ENCODE measurements at regions not wholly inside any gene's neighbourhood (a gene's known extent, or its start where the extent isn't known, plus 50 kb on each side); places are given as distances from the start of the nearest gene placed in this dataset.
"Not testable (repeated sequence)": the region's sequence is repeated elsewhere in the genome, so short reads cannot be mapped to it uniquely, and the experiment has no call there.

DNA sequence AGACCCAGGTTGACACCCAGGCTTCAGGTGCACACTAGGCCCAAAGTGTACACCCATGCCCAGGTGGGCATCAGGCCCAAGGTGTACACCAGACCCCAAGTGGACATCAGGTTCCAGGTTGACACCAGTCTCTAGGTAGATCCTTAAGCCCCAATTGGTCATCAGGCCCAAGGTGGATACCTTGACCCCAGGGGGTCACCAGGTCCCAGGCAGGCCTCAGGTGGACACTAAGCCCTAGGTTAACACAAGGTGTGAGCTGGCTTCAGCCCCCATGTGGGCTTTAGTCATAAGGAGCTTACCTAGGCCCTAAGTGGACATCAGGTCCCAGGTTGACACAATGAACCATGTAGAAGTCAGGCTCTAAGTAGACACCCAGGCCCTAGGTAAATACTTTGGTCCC, 200.1 kb downstream of the POTEG start:
- H3K9ac ChIP-seq (ENCODE audit: low read length in 3 of 3); H3K27me3 ChIP-seq (ENCODE audit: control insufficient read depth, insufficient read depth, low read length); H3K36me3 ChIP-seq (ENCODE audit: control insufficient read depth in 2 of 3, insufficient read depth in 3 of 3, low read length in 3 of 3); FAIRE-seq; H3K4me3 ChIP-seq (ENCODE audit: low read length in 3 of 3); H3K9me3 ChIP-seq (ENCODE audit: control insufficient read depth in 2 of 3, insufficient read depth in 1 of 3, low read length in 3 of 3); H3K4me1 ChIP-seq (ENCODE audit: control insufficient read depth in 2 of 3, insufficient read depth in 2 of 3, low read depth in 1 of 3, low read length in 3 of 3); intact Hi-C loops (cut with DNase I); H3K27ac ChIP-seq (ENCODE audit: low read depth in 2 of 2, low read length in 2 of 2); DNase-seq: not testable (repeated sequence)

DNA sequence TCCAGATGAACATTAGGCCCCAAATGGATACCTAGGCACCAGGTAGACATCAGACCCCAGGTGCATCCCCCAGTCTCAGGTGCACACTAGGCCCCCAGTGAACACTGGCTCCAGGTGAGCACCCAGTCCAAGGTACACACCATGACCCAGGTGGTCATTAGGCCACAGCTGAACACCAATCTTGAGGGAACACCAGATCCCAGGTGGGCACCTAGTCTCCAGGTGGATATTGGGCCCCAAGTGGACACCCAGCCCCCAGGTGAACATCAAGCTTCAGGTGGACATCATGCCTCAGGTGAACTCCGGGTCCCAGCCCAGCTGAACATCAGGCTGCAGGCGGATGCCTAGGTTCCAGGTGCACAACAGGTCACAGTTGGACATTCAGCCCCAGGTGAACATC, 196.5 kb downstream of the POTEG start:
- H3K4me3 ChIP-seq (ENCODE audit: low read length in 3 of 3); FAIRE-seq; intact Hi-C loops (cut with DNase I): not testable (repeated sequence)

DNA sequence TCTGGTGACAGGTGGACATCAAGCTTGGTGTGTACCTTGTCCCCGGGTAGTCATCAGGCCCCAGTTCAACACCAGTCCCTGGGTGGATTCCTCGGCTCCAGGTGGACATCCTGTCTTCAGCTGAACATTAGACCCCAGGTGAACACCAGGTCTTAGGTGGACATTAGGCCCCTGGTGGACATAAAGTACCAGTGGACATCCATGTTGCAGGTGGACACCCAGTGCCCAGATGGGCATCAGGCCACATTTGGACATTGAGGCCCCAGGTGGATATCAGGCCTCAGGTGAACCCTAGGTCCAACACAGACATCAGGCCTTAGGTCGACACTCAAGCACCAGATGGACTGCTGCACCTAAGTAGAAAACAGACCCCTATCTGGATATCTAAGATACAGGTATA, 195.6 kb downstream of the POTEG start:
- H3K27ac ChIP-seq (ENCODE audit: low read depth in 2 of 2, low read length in 2 of 2); H3K4me1 ChIP-seq (ENCODE audit: control insufficient read depth in 2 of 3, insufficient read depth in 2 of 3, low read depth in 1 of 3, low read length in 3 of 3); H3K9ac ChIP-seq (ENCODE audit: low read length in 3 of 3); H3K4me3 ChIP-seq (ENCODE audit: low read length in 3 of 3); H3K36me3 ChIP-seq (ENCODE audit: control insufficient read depth in 2 of 3, insufficient read depth in 3 of 3, low read length in 3 of 3); H3K9me3 ChIP-seq (ENCODE audit: control insufficient read depth in 2 of 3, insufficient read depth in 1 of 3, low read length in 3 of 3); FAIRE-seq; intact Hi-C loops (cut with DNase I); DNase-seq; H3K27me3 ChIP-seq (ENCODE audit: control insufficient read depth, insufficient read depth, low read length): not testable (repeated sequence)

More for the DNA sequence above, 196.5 kb downstream of the POTEG start:
- not testable (repeated sequence) for H3K9me3 ChIP-seq (ENCODE audit: control insufficient read depth in 2 of 3, insufficient read depth in 1 of 3, low read length in 3 of 3); H3K36me3 ChIP-seq (ENCODE audit: control insufficient read depth in 2 of 3, insufficient read depth in 3 of 3, low read length in 3 of 3); H3K9ac ChIP-seq (ENCODE audit: low read length in 3 of 3); H3K4me1 ChIP-seq (ENCODE audit: control insufficient read depth in 2 of 3, insufficient read depth in 2 of 3, low read depth in 1 of 3, low read length in 3 of 3); H3K27me3 ChIP-seq (ENCODE audit: control insufficient read depth, insufficient read depth, low read length); H3K27ac ChIP-seq (ENCODE audit: low read depth in 2 of 2, low read length in 2 of 2)
- DNase-seq, result peak in 1 of 5 donors; percentile 6

- H3K9ac ChIP-seq (ENCODE audit: low read length in 3 of 3); H3K36me3 ChIP-seq (ENCODE audit: control insufficient read depth in 2 of 3, insufficient read depth in 3 of 3, low read length in 3 of 3); FAIRE-seq; H3K27ac ChIP-seq (ENCODE audit: low read depth in 2 of 2, low read length in 2 of 2); intact Hi-C loops (cut with DNase I); H3K27me3 ChIP-seq (ENCODE audit: control insufficient read depth, insufficient read depth, low read length); H3K9me3 ChIP-seq (ENCODE audit: control insufficient read depth in 2 of 3, insufficient read depth in 1 of 3, low read length in 3 of 3); DNase-seq; H3K4me3 ChIP-seq (ENCODE audit: low read length in 3 of 3); H3K4me1 ChIP-seq (ENCODE audit: control insufficient read depth in 2 of 3, insufficient read depth in 2 of 3, low read depth in 1 of 3, low read length in 3 of 3): not testable (repeated sequence)
These were observed 194.2 kb downstream of the POTEG start for GRCh38 chr14:19239981-19240380.

DNA sequence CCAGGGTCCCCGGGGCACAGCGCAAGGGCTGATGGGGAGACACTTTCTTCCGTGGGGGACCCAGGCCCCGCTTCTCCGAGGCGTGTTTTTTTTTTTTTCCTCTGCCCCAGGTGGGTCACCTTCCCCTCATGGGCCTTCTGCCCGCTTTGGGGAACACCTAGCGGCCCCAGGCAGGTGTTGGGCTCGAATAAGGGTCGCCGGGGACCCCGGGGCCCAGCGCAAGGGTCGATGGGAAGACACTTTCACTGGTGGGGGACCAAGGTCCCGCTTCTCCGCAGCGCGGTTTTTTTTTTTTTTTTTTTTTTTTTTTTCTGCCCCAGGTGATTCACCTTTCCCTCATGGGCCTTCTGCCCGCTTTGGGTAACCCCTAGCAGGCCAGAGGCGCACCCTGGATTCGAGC, 193.8 kb downstream of the POTEG start:
- FAIRE-seq; H3K4me1 ChIP-seq (ENCODE audit: control insufficient read depth in 2 of 3, insufficient read depth in 2 of 3, low read depth in 1 of 3, low read length in 3 of 3); H3K9ac ChIP-seq (ENCODE audit: low read length in 3 of 3); H3K4me3 ChIP-seq (ENCODE audit: low read length in 3 of 3); H3K9me3 ChIP-seq (ENCODE audit: control insufficient read depth in 2 of 3, insufficient read depth in 1 of 3, low read length in 3 of 3); H3K27me3 ChIP-seq (ENCODE audit: control insufficient read depth, insufficient read depth, low read length); DNase-seq; H3K36me3 ChIP-seq (ENCODE audit: control insufficient read depth in 2 of 3, insufficient read depth in 3 of 3, low read length in 3 of 3); intact Hi-C loops (cut with DNase I); H3K27ac ChIP-seq (ENCODE audit: low read depth in 2 of 2, low read length in 2 of 2): not testable (repeated sequence)

GRCh38 chr14:19241451-19241850, 192.7 kb downstream of the POTEG start:
- H3K4me3 ChIP-seq (ENCODE audit: low read length in 3 of 3); H3K27me3 ChIP-seq (ENCODE audit: control insufficient read depth, insufficient read depth, low read length); H3K27ac ChIP-seq (ENCODE audit: low read depth in 2 of 2, low read length in 2 of 2); DNase-seq; FAIRE-seq; H3K9me3 ChIP-seq (ENCODE audit: control insufficient read depth in 2 of 3, insufficient read depth in 1 of 3, low read length in 3 of 3); H3K9ac ChIP-seq (ENCODE audit: low read length in 3 of 3); H3K4me1 ChIP-seq (ENCODE audit: control insufficient read depth in 2 of 3, insufficient read depth in 2 of 3, low read depth in 1 of 3, low read length in 3 of 3); H3K36me3 ChIP-seq (ENCODE audit: control insufficient read depth in 2 of 3, insufficient read depth in 3 of 3, low read length in 3 of 3); intact Hi-C loops (cut with DNase I): not testable (repeated sequence)

DNA sequence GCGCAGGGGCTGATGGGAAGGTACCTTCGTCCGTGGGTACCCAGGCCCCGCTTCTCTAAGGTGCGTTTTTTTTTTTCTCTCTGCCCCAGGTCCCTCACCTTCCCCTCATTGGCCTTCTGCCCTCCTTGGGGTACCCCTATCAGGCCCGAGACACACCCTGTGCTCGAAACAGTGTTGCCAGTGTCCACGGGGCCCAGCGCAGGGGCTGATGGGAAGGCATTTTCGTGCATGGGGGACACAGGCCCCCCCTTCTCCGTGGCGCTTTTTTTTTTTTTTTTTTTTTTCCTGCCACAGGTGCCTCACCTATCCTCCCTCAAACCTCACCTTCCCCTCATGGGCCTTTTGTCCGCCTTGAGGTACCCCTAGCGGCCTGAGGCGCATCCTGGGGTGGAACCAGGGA, 191.6 kb downstream of the POTEG start:
- H3K36me3 ChIP-seq (ENCODE audit: control insufficient read depth in 2 of 3, insufficient read depth in 3 of 3, low read length in 3 of 3); H3K4me3 ChIP-seq (ENCODE audit: low read length in 3 of 3); DNase-seq; H3K4me1 ChIP-seq (ENCODE audit: control insufficient read depth in 2 of 3, insufficient read depth in 2 of 3, low read depth in 1 of 3, low read length in 3 of 3); intact Hi-C loops (cut with DNase I); H3K9me3 ChIP-seq (ENCODE audit: control insufficient read depth in 2 of 3, insufficient read depth in 1 of 3, low read length in 3 of 3); H3K27me3 ChIP-seq (ENCODE audit: control insufficient read depth, insufficient read depth, low read length); FAIRE-seq; H3K27ac ChIP-seq (ENCODE audit: low read depth in 2 of 2, low read length in 2 of 2); H3K9ac ChIP-seq (ENCODE audit: low read length in 3 of 3): not testable (repeated sequence)

- H3K27me3 ChIP-seq (ENCODE audit: control insufficient read depth, insufficient read depth, low read length); intact Hi-C loops (cut with DNase I); DNase-seq; H3K4me3 ChIP-seq (ENCODE audit: low read length in 3 of 3); H3K9ac ChIP-seq (ENCODE audit: low read length in 3 of 3); FAIRE-seq; H3K36me3 ChIP-seq (ENCODE audit: control insufficient read depth in 2 of 3, insufficient read depth in 3 of 3, low read length in 3 of 3); H3K4me1 ChIP-seq (ENCODE audit: control insufficient read depth in 2 of 3, insufficient read depth in 2 of 3, low read depth in 1 of 3, low read length in 3 of 3); H3K9me3 ChIP-seq (ENCODE audit: control insufficient read depth in 2 of 3, insufficient read depth in 1 of 3, low read length in 3 of 3); H3K27ac ChIP-seq (ENCODE audit: low read depth in 2 of 2, low read length in 2 of 2): not testable (repeated sequence)
These were observed 167.2 kb downstream of the POTEG start for GRCh38 chr14:19266908-19267307.

- DNase-seq, result peak in 2 of 5 donors; percentile 5 to 67
- H3K27me3 ChIP-seq (ENCODE audit: control insufficient read depth, insufficient read depth, low read length); FAIRE-seq; H3K27ac ChIP-seq (ENCODE audit: low read depth in 2 of 2, low read length in 2 of 2); H3K9me3 ChIP-seq (ENCODE audit: control insufficient read depth in 2 of 3, insufficient read depth in 1 of 3, low read length in 3 of 3); H3K4me1 ChIP-seq (ENCODE audit: control insufficient read depth in 2 of 3, insufficient read depth in 2 of 3, low read depth in 1 of 3, low read length in 3 of 3); intact Hi-C loops (cut with DNase I); H3K4me3 ChIP-seq (ENCODE audit: low read length in 3 of 3); H3K9ac ChIP-seq (ENCODE audit: low read length in 3 of 3); H3K36me3 ChIP-seq (ENCODE audit: control insufficient read depth in 2 of 3, insufficient read depth in 3 of 3, low read length in 3 of 3): not testable (repeated sequence)
These were observed 166.5 kb downstream of the POTEG start for GRCh38 chr14:19267636-19268035.

Data from kidney (tissue), 10 donors.